ENCODE measurements at regions not wholly inside any gene's neighbourhood (a gene's known extent, or its start where the extent isn't known, plus 50 kb on each side); places are given as distances from the start of the nearest gene placed in this dataset.
A peak's percentile ranks its signal among the peaks of the same experiment; 100 is the strongest.

GRCh38 chr4:41446391-41446790, 91.6 kb upstream of the LIMCH1 start:
- intact Hi-C loops (cut with DNase I): no loop called here
- no peak for DNase-seq
- H3K36me3 ChIP-seq (ENCODE audit: insufficient read depth in 1 of 2, low read depth in 1 of 2): no peaks in the 10 kb centered on the region
- H3K4me3 ChIP-seq: no peak overlapping the region
- WGBS, 3 donors: 83 to 93% (median 87%) methylated on average over 1 of the region's 1 CpG
- no peaks in the 10 kb centered on the region for H3K9me3 ChIP-seq
- peaks cover 17% of the 10 kb centered on the region for H3K4me1 ChIP-seq
- TF ChIP-seq, protein P1, sequence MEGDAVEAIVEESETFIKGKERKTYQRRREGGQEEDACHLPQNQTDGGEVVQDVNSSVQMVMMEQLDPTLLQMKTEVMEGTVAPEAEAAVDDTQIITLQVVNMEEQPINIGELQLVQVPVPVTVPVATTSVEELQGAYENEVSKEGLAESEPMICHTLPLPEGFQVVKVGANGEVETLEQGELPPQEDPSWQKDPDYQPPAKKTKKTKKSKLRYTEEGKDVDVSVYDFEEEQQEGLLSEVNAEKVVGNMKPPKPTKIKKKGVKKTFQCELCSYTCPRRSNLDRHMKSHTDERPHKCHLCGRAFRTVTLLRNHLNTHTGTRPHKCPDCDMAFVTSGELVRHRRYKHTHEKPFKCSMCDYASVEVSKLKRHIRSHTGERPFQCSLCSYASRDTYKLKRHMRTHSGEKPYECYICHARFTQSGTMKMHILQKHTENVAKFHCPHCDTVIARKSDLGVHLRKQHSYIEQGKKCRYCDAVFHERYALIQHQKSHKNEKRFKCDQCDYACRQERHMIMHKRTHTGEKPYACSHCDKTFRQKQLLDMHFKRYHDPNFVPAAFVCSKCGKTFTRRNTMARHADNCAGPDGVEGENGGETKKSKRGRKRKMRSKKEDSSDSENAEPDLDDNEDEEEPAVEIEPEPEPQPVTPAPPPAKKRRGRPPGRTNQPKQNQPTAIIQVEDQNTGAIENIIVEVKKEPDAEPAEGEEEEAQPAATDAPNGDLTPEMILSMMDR (IDR thresholded peaks at IDR 0.05): no peak
- ATAC-seq: no peak
- no peaks in the 10 kb centered on the region for H3K27me3 ChIP-seq (ENCODE audit: insufficient read depth in 3 of 3, low read length in 2 of 3)
- no peak overlapping the region for H3K27ac ChIP-seq

GRCh38 chr4:41446981-41447725, 90.8 kb upstream of the LIMCH1 start:
- intact Hi-C loops (cut with DNase I): no loop called here

GRCh38 chr4:41448934-41449333, 89.0 kb upstream of the LIMCH1 start:
- TF ChIP-seq, protein P1 (IDR thresholded peaks at IDR 0.05): no peak
- Histone ChIP-seq H3K27ac (no peak overlapping the region), H3K36me3 (ENCODE audit: insufficient read depth in 1 of 2, low read depth in 1 of 2) (no peaks in the 10 kb centered on the region), H3K4me1 (peaks cover 29% of the 10 kb centered on the region), H3K9me3 (no peaks in the 10 kb centered on the region), H3K4me3 (no peak overlapping the region), H3K27me3 (ENCODE audit: insufficient read depth in 3 of 3, low read length in 2 of 3) (no peaks in the 10 kb centered on the region)
- intact Hi-C loops (cut with DNase I): no loop called here
- 76 to 82% (median 81%) methylated on average over 7 of the region's 7 CpGs for WGBS, 3 donors
- peak; percentile 52 to 61 for DNase-seq
- peak in 3 of 4 donors; percentile 41 to 54 (median 45) for ATAC-seq

More at GRCh38 chr4:41446981-41447725, 90.8 kb upstream of the LIMCH1 start:
- TF ChIP-seq, protein P1 (IDR thresholded peaks at IDR 0.05): no peak
- Histone ChIP-seq H3K4me3 (no peak overlapping the region), H3K4me1 (peaks cover 22% of the 10 kb centered on the region), H3K9me3 (no peaks in the 10 kb centered on the region), H3K27me3 (ENCODE audit: insufficient read depth in 3 of 3, low read length in 2 of 3) (no peaks in the 10 kb centered on the region), H3K27ac (no peak overlapping the region), H3K36me3 (ENCODE audit: insufficient read depth in 1 of 2, low read depth in 1 of 2) (no peaks in the 10 kb centered on the region)
- WGBS, 3 donors: 91 to 93% (median 93%) methylated on average over 11 of the region's 11 CpGs
- DNase-seq (no peak), ATAC-seq (peak in 1 of 4 donors; percentile 49)

- no peak overlapping the region for H3K4me3 ChIP-seq
- ATAC-seq (no peak), DNase-seq (no peak)
- no peak overlapping the region for H3K27ac ChIP-seq
- whole genome bisulfite sequencing, 3 donors: 87 to 91% (median 89%) methylated on average over 3 of the region's 3 CpGs
- H3K4me1 ChIP-seq: peaks cover 19% of the 10 kb centered on the region
- intact Hi-C loops (cut with DNase I): no loop called here
- H3K27me3 ChIP-seq (ENCODE audit: insufficient read depth in 3 of 3, low read length in 2 of 3): no peaks in the 10 kb centered on the region
- no peaks in the 10 kb centered on the region for H3K9me3 ChIP-seq
- TF ChIP-seq, protein P1 (IDR thresholded peaks at IDR 0.05): no peak
- H3K36me3 ChIP-seq (ENCODE audit: insufficient read depth in 1 of 2, low read depth in 1 of 2): no peaks in the 10 kb centered on the region
Measured at GRCh38 chr4:41451961-41452360, 86.0 kb upstream of the LIMCH1 start.

All from psoas muscle (tissue), 7 donors.